Endothelial cell of umbilical vein (primary cell): ENCODE measurements at regions not wholly inside any gene's neighbourhood (a gene's known extent, or its start where the extent isn't known, plus 50 kb on each side); places are given as distances from the start of the nearest gene placed in this dataset.

Source experiments
- BruUV-seq: library from RNA; stranded (reverse); fragments of 400-500 nt; replicated peaks from 2 replicates; lab custom pipeline; 2021; lab: Mats Ljungman, UMichigan
- CTCF ChIA-PET: fragments of 300-600, 350-600 bp; sonication (Branson Sonifier 250); formaldehyde crosslinking; loops from one replicate; lab custom pipeline; 2021; ENCODE audit warnings: antibody characterized with exemption, inconsistent platforms; lab: Charles Lee
- POLR2A ChIA-PET: fragments of 300-600, 350-600 bp; sonication (Branson Sonifier 250); formaldehyde crosslinking; loops from one replicate; lab custom pipeline; 2021; ENCODE audit warnings: antibody characterized with exemption, inconsistent platforms; lab: Charles Lee
- DNase-seq: peaks from one replicate; pipeline ENCODE4 v3.0.0-alpha.2; 2011; ENCODE audit warnings: low read depth, low spot score
- FAIRE-seq: peaks from 2 replicates; lab custom pipeline; 2011; peaks lifted over from hg19 to GRCh38; lab: Jason Lieb, UNC
- H2AFZ ChIP-seq: 2 replicates; pipeline ENCODE4 v1.6.0; 2012; ENCODE audit warnings: low read depth, low read length, control low read depth, inconsistent platforms
- H3K27ac ChIP-seq: 2 replicates; pipeline ENCODE4 v1.5.1; 2011; ENCODE audit warnings: low read depth, mild to moderate bottlenecking, control low read depth, low read length, moderate library complexity; ENCODE audit not compliant: insufficient read depth
- H3K27me3 ChIP-seq, 2 experiments: 2 replicates each; pipeline versions ENCODE4 v1.6.0 to v1.6.1; 2011; ENCODE audit warnings: low read length in 2 of 2, mixed read lengths in 1 of 2; ENCODE audit not compliant: control insufficient read depth in 2 of 2, insufficient read depth in 2 of 2
- H3K36me3 ChIP-seq, 2 experiments: 2 replicates in 1 of 2; 3 replicates in 1 of 2; pipeline ENCODE4 v1.5.1; 2011; ENCODE audit warnings: low read length in 2 of 2, mild to moderate bottlenecking in 1 of 2, moderate library complexity in 1 of 2; ENCODE audit not compliant: control insufficient read depth in 2 of 2, insufficient read depth in 2 of 2; ENCODE audit errors: extremely low read depth in 1 of 2
- H3K4me1 ChIP-seq: 3 replicates; pipeline ENCODE4 v1.5.1; 2011; ENCODE audit warnings: mild to moderate bottlenecking, low read length; ENCODE audit not compliant: control insufficient read depth, insufficient read depth; ENCODE audit errors: extremely low read depth
- H3K4me2 ChIP-seq: 2 replicates; pipeline ENCODE4 v1.6.1; 2011; ENCODE audit warnings: low read length, control low read depth, mixed read lengths; ENCODE audit not compliant: insufficient read depth
- H3K4me3 ChIP-seq, 3 experiments: fragments of 200-600 bp in 1 of 3; sonication (generic), shearing (Covaris generic) in 1 of 3; replicated peaks in 1 of 3; 2 replicates each; pipeline ENCODE4 v1.5.1; 2011 to 2016; ENCODE audit warnings: control low read depth in 3 of 3, low read length in 3 of 3, mild to moderate bottlenecking in 2 of 3, inconsistent platforms in 1 of 3, low read depth in 1 of 3, moderate library complexity in 1 of 3; ENCODE audit not compliant: insufficient read depth in 1 of 3
- H3K79me2 ChIP-seq: 2 replicates; pipeline ENCODE4 v1.6.0; 2012; ENCODE audit warnings: low read length, inconsistent platforms; ENCODE audit not compliant: control insufficient read depth, insufficient read depth
- H3K9ac ChIP-seq: replicated peaks from 2 replicates; pipeline ENCODE3; 2011; ENCODE audit warnings: low read length, control low read depth; ENCODE audit not compliant: insufficient read depth; ENCODE audit errors: extremely low read depth
- H3K9me1 ChIP-seq: replicated peaks from 3 replicates; pipeline ENCODE4 v1.6.0; 2011; ENCODE audit warnings: mild to moderate bottlenecking, low read length; ENCODE audit not compliant: control insufficient read depth, insufficient read depth; ENCODE audit errors: extremely low read depth
- H3K9me3 ChIP-seq: replicated peaks from 2 replicates; pipeline ENCODE4 v1.5.1; 2012; ENCODE audit warnings: low read length, inconsistent platforms; ENCODE audit not compliant: control insufficient read depth, insufficient read depth
- H4K20me1 ChIP-seq: replicated peaks from 2 replicates; pipeline ENCODE3; 2011; ENCODE audit warnings: mild to moderate bottlenecking, low read length; ENCODE audit not compliant: control insufficient read depth, insufficient read depth; ENCODE audit errors: extremely low read depth
- CTCF ChIP-seq, 2 donors: IDR thresholded peaks; 1 replicate in 1 of 2; 2 replicates in 1 of 2; pipeline ENCODE4 v1.5.1; 2011; ENCODE audit warnings: low read length in 2 of 2, mild to moderate bottlenecking in 2 of 2, moderate library complexity in 2 of 2, control low read depth in 1 of 2, inconsistent platforms in 1 of 2, low read depth in 1 of 2; ENCODE audit not compliant: insufficient read depth in 1 of 2; ENCODE audit errors: extremely low read depth in 1 of 2
- EZH2 ChIP-seq: IDR thresholded peaks from 2 replicates; pipeline ENCODE4 v1.6.1; 2012; ENCODE audit warnings: borderline replicate concordance, low read depth, mild to moderate bottlenecking, moderate library complexity, low read length, inconsistent platforms; ENCODE audit not compliant: severe bottlenecking
- FOS ChIP-seq: IDR thresholded peaks from 2 replicates; pipeline ENCODE4 v1.6.1; 2011; ENCODE audit warnings: mild to moderate bottlenecking, low read length, moderate library complexity, borderline replicate concordance; ENCODE audit not compliant: insufficient read depth
- GATA2 ChIP-seq: IDR thresholded peaks from 2 replicates; pipeline ENCODE4 v1.7.0; 2011; ENCODE audit warnings: low read depth, mild to moderate bottlenecking, moderate library complexity, mixed read lengths, low read length; ENCODE audit not compliant: insufficient read length, insufficient read depth
- JUN ChIP-seq: IDR thresholded peaks from 2 replicates; pipeline ENCODE4 v1.6.1; 2011; ENCODE audit warnings: borderline replicate concordance, low read depth; ENCODE audit not compliant: insufficient read length, insufficient read depth
- MAX ChIP-seq: IDR thresholded peaks from 2 replicates; pipeline ENCODE4 v1.6.1; 2011; ENCODE audit not compliant: insufficient read depth, insufficient read length
- MYC ChIP-seq: IDR thresholded peaks from one replicate; pipeline ENCODE4 v1.6.1; 2011; ENCODE audit warnings: mild to moderate bottlenecking, low read depth, low read length
- POLR2A ChIP-seq: IDR thresholded peaks from 2 replicates; pipeline ENCODE4 v1.6.1; 2012; ENCODE audit warnings: low read depth, mild to moderate bottlenecking, control low read depth, low read length
- POLR2AphosphoS5 ChIP-seq: IDR thresholded peaks from 2 replicates; pipeline ENCODE4 v1.6.1; 2012; ENCODE audit warnings: low read depth, mild to moderate bottlenecking, control low read depth, low read length, moderate library complexity; ENCODE audit not compliant: insufficient read depth
- dilution Hi-C: fragments of 300-500 bp; cut with MboI; formaldehyde crosslinking; loops from one replicate; pipeline ENCODE4 v1.15.0; 2019; ENCODE audit warnings: low sequenced_read_pairs; ENCODE audit not compliant: extremely low pct_ligation_motif_present
- intact Hi-C: fragments of 100-400 bp; cut with micrococcal nuclease; formaldehyde crosslinking; loops from one replicate; pipeline ENCODE4 v1.10.0; 2022

GRCh38 chr7:159240962-159241361 lies 96.3 kb upstream of the VIPR2 start:
- Histone ChIP-seq H3K36me3 (no peaks in the 10 kb centered on the region), H3K4me2 (no peak overlapping the region), H3K9me1 (no peaks in the 10 kb centered on the region), H3K9ac (no peak overlapping the region), H2AFZ (no peak overlapping the region), H3K27me3 (no peaks in the 10 kb centered on the region), H3K79me2 (no peaks in the 10 kb centered on the region), H3K4me3 (no peak overlapping the region), H4K20me1 (no peaks in the 10 kb centered on the region), H3K9me3 (no peaks in the 10 kb centered on the region), H3K27ac (no peak overlapping the region), H3K4me1 (no peaks in the 10 kb centered on the region)
- DNase-seq (no peak), FAIRE-seq (no peak)
- CTCF ChIA-PET: no interaction called here
- no peak for TF ChIP-seq MYC
- no peak for TF ChIP-seq POLR2AphosphoS5
- no peak for TF ChIP-seq POLR2A
- TF ChIP-seq JUN: no peak
- TF ChIP-seq FOS: no peak
- TF ChIP-seq CTCF (IDR thresholded peaks at IDR 0.05; ENCODE audit: extremely low read depth in 1 of 2, insufficient read depth in 1 of 2, low read depth in 1 of 2, low read length in 2 of 2): no peak
- TF ChIP-seq GATA2: no peak
- no peak for TF ChIP-seq MAX
- TF ChIP-seq EZH2: no peak
- POLR2A ChIA-PET: no interaction called here
- no TSS peak for BruUV-seq
- intact Hi-C loops (no loop called here), dilution Hi-C loops (no loop called here)
